ENCODE measurements at regions not wholly inside any gene's neighbourhood (a gene's known extent, or its start where the extent isn't known, plus 50 kb on each side); places are given as distances from the start of the nearest gene placed in this dataset.

DNA sequence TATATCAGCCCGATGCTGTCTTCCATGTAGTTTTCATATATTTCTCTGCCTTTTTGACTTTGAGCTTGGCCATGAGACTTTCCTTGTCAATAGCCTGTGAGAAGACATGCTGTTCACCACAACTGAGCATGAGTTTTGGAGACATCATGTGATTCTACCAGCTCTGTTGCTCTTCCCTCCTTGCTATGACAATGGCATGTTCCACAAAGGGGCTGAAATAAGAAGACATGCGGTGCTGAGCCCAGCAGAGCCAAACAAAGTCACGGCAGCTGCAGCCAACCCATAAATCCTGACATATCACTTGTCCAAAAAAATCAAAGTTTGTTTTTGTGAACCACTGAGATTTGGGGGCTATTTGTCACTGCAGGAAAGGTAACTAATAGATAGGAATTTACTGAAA, 343.4 kb upstream of the KITLG start:
- TF ChIP-seq, protein P1, sequence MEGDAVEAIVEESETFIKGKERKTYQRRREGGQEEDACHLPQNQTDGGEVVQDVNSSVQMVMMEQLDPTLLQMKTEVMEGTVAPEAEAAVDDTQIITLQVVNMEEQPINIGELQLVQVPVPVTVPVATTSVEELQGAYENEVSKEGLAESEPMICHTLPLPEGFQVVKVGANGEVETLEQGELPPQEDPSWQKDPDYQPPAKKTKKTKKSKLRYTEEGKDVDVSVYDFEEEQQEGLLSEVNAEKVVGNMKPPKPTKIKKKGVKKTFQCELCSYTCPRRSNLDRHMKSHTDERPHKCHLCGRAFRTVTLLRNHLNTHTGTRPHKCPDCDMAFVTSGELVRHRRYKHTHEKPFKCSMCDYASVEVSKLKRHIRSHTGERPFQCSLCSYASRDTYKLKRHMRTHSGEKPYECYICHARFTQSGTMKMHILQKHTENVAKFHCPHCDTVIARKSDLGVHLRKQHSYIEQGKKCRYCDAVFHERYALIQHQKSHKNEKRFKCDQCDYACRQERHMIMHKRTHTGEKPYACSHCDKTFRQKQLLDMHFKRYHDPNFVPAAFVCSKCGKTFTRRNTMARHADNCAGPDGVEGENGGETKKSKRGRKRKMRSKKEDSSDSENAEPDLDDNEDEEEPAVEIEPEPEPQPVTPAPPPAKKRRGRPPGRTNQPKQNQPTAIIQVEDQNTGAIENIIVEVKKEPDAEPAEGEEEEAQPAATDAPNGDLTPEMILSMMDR (IDR thresholded peaks at IDR 0.05), result no peak
- TF ChIP-seq POLR2AphosphoS5 (IDR thresholded peaks at IDR 0.05) (no peak), EP300 (IDR thresholded peaks at IDR 0.05) (no peak), POLR2A (IDR thresholded peaks at IDR 0.05) (no peak)
